Hepatic stellate cell (primary cell): ENCODE measurements at regions not wholly inside any gene's neighbourhood (a gene's known extent, or its start where the extent isn't known, plus 50 kb on each side); places are given as distances from the start of the nearest gene placed in this dataset.
"Not testable (repeated sequence)": the region's sequence is repeated elsewhere in the genome, so short reads cannot be mapped to it uniquely, and the experiment has no call there.

Experiments
- DNase-seq: peaks from one replicate; pipeline ENCODE4 v3.0.0; 2011; ENCODE audit warnings: low spot score

DNA sequence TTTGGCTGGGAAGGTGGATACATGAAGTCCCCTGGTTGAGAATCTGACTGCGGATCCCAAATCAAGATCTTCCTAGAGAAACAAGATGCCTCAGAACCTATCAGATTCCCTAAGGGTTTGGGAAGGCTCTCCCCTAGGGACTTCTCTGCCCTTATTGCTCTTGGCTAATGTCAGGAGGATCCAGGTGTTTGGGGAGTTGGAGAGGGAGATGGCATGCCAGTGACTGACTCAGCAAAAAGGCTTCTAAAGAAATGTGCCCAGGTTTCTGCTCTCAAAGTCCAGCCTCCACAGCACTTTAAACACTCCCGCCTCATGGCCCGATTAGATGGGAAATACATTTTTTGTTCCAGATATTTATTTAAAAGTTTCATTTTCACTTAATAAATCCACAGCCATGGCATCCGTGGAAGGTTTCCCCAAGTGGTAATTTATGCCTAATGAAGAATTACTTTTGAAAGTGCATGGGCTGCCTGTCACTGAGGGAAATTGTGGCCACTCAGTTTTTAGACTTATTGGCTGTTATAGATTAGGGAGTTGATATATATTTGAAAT, 156.4 kb downstream of the OSR1 start:
- DNase-seq = no peak

DNA sequence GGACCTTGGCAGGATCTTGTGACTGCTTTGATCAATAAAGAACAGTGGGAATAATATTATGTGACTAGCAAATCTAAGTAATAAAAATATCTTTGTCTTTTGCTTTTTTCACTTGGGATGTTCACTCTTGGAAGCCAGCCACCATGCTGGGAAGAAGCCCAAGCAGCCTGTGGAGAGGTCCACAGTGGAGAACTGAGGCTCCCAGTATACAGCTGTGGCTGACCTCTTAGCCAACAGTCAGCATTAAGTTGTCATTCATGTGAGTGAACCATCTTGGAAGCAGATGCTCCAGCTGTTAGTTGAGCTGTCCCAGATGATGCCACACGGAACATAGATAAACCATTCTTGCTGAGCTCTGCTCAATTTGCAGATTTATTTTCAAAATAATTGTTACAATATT, 160.0 kb downstream of the OSR1 start:
- no peak for DNase-seq

DNA sequence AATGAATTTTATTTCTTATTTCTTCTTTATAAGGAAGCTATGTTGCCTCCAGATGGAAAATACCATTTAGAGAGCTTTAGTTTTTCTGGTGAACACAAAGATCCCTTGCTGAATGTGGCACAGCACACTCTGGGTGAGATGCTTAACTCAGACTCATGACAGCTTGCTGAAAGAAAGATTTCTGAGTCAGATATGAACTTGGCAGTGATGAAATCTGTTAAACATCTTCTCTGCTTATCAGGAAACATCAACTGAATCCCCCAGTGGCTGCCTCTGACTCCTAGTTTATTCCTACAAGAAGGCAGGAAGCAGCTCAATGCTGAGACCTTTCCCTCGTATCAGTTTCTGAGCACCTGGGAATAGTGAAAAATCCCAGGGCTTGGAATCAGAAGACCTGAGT, 162.8 kb downstream of the OSR1 start:
- no peak for DNase-seq

DNA sequence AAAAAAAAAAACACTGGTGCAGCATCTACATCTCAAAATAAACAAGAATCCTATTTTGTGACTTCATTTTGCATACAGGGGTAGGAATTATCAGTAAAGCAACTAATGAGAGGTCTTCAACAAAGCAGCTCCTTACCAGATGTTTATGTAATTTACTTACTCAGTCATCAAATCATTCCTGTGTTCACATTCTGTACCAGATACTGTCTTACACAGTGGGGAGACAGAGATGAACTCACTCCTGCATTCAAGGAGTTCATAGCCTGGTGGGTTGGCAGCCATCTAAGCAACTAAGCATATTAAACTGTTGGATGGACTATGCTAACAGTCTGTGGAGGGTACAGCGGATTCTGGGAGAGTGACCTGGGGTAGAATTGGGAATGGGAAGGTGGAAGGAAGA, 169.0 kb downstream of the OSR1 start:
- DNase-seq = no peak

DNA sequence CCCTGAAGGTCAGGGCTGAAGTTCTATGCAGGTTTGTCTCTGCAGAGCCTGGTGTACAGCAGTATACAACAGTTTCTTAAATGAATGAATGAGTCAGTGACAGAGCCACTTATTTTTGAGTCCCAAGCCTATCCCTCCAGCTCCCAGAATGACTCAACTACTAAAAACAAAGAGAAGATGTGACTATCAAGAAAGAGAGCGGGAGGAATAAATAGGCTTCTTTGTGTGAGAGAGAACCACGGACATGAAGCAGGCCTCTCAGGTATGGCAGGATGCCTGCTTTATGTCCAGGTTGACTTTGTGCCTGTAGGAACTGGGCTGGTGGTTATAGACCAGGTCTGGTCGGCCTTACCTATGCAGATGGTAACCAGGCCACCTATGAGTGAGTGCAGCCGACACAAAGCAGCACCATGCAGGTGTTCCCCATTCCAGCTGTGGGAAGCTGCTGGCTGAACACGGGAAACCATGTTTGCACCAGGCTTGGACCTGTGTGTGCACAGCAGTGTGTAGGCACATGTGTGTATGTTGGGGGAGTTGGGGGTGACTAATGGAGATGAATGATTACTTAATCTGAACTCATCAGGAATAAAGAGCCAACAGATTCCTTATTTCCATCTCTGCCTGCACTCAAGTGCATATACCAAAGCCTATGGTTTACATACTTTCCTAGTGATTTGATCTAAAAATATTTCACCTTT, 171.0 kb downstream of the OSR1 start:
- peak; percentile 37 for DNase-seq

DNA sequence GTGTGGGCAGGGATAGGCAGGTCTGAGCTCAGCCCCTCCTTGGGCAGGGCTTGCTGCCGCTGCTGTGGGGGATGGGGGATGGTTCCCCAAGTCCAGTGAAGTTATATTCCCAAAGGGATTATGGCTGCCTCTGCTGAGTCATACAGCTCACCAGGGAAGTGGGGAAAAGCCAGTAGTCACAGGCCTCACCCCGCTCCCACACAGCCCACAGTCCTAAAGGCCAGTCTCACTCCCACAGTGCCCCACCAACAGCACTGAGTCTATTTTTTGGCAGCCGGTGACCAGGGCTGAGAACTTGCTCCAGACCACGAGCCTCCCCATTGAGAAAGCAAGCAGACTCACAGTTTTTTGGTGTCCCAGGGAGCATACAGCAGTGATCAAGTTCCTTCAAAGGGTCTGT, 173.3 kb downstream of the OSR1 start:
- no peak for DNase-seq

DNA sequence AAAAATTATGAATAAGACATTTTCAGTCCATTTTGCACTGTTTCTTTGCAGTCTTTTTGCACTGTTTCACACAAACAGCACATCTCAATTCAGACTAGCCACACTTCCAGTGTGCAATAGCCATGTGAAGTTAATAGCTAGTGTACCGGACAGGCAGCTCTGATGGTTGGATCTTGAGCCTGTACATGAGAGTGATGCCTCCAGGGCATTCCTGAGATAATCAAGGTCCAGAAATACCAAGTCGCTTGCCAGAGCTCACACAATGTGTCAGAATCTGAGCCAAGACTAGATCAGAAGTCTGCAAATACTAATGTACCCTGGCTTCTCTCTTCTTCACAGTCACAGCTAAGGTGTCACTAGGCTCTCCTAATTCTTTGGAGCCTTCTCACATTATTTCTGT, 180.2 kb downstream of the OSR1 start:
- DNase-seq = no peak

DNA sequence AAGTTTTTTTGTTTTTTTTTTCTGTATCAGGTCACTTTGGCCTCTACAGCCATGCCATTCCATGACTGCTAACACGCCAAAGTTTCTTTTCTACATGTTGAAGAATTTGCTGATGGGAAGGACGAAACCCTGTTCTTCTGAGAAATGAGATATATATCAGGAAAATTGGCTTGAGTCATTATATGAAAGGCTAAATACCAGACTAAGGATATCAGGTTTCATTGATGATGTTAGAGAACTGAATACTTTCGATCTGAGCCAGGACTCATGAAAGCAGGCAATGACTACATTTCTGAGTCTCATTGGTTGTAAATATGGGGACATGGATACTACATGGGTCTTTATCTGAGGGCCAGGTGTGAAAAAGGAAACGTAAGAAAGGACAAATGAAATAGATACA, 181.4 kb downstream of the OSR1 start:
- no peak for DNase-seq

DNA sequence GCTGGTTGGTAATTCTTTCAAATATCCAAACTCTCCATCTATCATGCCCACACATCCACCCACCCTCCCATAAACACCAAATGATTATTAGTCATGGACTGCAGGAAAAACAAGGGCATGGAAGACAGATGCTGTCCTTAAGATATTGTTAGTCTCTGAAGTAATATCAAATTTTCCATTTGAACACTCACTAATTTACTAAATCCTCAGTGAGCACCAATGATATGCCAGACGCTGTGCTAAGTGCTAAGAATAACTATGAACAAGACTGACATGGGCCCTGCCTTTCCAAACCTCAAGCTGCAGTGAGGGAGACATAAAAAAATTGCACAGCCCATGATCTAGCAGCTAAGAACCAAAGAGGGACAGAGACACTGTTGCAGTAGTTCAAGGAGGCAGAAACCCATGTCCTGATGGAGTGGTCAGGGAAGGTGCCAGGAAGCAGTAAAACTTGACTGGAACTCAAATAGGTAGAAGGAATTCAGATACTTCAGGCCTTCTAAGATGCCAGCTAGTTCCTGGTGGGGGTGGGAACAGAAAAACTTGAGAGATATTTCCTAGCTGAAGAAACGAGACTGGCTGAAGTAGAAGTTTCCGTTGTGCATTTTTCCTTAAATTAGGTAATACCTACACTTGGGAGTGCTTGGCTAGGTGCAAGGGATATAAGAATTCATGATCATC, 182.1 kb downstream of the OSR1 start:
- no peak for DNase-seq

DNA sequence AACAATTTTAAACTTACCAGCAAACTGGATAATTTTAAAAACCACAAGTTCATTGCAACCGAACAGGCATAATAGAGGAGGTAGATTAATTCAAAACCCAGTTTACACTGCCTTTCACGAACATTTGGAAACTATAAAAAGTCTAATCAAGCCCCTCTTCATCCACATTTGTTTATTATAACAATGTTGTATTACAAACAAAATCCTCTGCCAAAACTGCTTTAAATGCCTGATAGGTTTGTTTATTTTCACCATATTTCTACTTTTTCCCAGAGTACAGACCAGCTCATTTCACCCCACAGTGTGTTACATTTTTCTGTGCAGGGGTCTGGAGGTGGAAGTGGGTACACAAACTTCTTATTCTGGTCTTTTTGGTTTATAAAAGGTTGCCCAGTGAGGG, 184.2 kb downstream of the OSR1 start:
- no peak for DNase-seq

DNA sequence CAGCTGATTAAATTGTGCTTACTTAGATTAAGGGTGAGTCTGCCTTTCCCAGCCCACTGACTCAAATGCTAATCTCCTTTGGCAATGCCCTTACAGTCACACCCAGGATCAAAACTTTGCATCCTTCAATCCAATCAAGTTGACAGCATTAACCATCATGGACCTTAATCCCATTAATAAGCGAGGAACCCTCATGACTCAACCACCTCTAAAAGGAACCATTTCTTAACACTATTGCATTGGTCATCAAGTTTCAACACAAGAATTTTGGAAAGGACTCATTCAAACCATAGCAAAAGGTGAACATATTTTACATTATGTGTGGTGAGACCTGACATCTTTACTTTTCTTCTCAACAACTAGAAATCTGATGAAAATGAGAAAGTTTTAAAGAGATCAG, 187.0 kb downstream of the OSR1 start:
- DNase-seq = no peak

DNA sequence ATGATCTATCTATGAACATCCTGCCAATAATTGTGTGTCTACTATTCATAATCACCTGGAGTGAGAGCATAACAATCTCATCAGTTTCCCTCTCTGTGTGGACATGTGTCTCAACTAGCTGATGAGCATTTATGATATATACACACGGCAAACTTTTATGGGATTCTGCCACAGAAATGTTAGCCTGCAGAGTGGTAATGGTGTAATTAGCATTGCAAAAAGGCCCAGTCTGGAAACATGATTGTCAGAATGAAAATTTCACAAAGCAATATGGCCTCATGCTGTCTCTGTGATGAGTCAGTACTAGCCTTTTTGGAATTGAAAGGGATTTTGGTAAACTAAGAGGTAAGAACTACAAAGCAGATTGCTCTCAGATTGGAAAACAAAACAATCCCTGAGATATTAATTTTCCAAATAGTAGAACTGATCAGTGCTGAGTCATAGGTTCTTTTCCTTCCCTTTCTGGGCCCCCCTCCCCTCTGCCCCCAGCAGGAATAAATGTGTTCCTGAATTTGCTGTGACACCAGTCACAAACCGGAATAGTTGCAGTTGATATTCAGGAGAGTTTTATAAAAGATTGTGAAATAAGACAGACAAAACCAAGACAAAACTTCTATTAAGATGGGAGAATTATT, 189.2 kb downstream of the OSR1 start:
- no peak for DNase-seq

DNA sequence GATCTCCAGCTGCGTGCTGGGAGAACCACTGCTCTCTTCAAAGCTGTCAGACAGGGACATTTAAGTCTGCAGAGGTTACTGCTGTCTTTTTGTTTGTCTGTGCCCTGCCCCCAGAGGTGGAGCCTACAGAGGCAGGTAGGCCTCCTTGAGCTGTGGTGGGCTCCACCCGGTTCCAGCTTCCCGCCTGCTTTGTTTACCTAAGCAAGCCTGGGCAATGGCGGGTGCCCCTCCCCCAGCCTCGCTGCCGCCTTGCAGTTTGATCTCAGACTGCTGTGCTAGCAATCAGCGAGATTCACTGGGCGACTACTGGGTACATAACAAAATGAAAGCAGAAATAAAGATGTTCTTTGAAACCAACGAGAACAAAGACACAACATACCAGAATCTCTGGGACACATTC, 194.3 kb downstream of the OSR1 start:
- DNase-seq = not testable (repeated sequence)

DNA sequence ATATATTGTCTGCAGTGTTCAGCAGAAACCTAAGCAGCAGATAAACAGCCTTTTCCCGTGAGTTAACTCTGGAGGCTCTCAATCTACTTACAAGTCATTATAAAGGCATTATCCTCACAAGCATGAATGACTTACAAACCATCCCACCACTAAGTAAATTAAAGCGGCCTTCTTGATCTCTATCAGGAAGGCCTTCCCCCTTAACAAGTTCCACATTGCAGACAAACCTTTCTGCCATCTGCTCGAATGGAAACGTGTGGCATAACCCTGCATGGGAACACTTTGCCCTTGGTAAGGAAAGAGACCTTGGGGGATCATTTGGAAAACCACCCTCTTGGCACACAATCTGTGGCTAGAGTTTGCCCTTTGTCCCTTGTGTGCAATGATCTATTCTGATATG, 199.5 kb downstream of the OSR1 start:
- DNase-seq = no peak

DNA sequence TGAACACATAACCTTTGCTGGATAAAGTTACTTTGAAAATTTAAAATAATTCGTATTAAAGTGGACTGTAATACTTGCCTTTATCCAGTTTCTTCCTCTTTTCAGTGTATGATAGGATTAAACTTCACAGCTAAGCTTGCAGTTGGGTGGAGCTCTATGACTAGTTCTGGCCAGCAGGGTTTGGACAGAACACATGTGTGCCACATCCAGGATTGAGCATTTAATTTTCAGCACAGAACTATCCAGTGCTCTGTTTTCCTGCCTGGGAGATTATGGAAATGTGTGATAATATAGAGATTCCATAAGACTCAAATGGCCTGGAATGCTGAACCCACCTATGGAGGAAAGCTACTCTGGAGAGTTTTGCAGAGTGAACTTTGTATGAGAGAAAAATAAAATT, 200.2 kb downstream of the OSR1 start:
- no peak for DNase-seq

DNA sequence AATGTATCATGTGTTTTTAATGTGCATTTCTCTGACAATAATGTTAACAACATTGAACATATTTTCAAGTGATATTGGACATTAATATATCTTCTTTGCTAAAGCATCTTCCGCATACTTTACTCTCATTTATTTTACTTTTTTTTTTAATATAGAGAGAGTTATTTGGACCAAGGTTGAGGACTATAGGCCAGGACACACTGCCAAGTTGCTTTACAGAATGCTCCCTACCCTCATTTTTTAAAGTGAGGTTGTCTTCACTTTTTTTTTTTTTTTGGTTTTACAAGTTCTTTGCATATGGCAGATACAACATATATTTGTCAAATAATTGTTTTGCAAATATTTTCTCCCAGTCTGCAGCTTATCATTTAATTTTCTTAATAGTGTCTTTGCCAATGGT, 201.8 kb downstream of the OSR1 start:
- no peak for DNase-seq

DNA sequence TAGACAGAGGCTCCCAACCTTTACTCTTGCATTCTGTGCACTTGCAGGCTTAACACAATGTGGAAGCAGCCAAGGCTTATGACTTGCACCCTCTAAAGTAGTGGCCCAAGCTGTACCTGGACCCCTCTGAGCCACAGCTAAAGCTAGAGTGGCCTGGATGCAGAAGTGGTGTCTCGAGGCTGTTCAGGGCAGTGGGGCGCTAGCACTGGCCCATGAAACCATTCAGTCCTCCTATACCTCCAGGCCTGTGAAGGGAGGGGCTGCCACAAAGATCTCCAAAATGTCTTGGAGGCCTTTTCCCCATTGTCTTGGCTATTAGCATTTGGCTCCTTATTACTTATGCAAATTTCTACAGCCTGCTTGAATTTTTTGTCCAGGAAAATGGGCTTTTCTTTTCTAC, 207.7 kb downstream of the OSR1 start:
- DNase-seq = no peak

DNA sequence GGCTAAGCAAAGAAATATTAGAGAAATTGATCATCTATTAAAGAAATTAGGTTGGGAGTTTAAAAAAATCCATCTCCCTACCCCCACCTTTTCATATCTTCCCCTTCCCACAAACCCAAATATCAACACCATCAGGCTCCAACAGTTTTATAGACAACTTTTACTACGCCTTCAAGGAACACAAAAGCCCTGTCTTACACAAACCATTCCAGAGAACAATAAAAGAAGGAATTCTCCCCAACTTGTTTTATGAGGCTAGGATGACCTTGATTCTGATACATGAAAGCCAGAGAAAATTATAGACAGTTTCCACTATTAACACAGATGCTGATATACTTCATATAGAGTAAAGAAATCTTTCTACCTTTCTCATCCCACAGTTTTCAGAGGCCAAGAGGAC, 211.6 kb downstream of the OSR1 start:
- DNase-seq = no peak

DNA sequence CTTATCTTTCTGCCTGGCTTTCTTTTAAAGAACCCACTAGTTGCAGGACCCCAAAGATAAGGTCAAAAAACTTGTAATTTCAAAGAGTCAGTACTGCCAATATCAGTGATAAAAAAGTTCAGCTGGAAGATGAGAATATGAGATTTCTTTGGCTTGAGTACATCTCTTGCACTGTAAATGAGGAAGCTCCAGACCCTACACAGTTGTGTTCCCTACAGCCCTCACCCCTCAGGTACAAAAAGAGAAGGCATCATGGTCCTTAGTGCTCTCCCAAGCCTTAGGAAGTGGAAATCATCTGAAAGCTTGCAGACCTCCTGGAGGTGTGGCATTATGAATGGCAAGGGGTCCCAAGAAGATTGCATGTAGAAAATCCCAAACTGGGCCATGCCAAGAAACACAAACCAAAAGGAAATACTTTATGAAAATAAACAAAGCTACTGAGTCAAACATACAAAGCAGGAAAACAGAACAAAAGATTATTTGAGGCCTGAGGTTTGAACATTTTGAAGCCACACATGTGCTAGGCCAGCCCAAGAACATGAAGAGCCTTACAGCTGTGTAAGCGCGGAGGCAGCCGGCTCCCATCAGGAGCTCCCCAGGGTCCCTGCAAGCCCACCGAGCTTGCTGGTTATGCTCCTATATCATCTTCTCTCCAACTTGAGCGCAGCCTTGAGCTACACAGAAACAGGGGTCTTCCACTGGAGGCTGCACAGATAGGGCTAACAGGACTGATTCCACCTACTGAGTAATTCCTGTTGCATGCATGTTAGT, 217.0 kb downstream of the OSR1 start:
- DNase-seq = no peak

DNA sequence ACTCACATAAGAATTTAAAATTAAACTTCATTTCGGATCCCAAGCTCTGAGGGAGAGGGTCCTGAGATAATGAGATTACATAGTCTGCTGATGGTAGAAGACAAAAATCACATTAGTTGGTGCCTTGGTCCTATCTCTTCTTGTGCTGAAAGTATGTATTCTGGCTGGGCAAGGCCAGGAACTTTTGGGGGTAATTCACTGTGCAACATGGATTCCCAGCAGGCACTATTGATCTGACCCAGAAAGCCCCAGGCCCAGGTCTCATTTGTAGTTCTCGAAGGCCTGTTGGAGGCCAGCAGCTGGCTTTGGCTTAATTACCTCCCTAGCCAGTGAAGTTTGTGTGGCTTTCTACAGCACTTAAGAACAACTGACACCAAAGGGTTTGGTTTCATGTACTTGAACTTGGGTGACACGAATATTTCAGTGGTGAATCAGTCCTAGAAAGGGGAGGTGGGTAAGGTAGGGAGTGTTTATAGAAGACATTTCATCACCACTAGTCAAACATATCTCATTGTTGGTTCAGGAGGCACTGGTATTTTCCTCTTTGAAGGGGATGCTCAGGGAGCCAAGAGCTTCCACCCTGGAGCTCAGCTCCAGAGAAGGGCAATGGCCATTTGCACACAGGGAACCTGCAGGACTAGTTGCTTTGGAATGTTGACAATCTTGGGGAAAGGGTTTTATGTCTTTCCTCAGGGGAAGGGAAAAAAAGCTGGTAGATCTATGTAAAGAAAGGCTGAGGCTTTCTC, 217.8 kb downstream of the OSR1 start:
- peak; percentile 71 for DNase-seq

DNA sequence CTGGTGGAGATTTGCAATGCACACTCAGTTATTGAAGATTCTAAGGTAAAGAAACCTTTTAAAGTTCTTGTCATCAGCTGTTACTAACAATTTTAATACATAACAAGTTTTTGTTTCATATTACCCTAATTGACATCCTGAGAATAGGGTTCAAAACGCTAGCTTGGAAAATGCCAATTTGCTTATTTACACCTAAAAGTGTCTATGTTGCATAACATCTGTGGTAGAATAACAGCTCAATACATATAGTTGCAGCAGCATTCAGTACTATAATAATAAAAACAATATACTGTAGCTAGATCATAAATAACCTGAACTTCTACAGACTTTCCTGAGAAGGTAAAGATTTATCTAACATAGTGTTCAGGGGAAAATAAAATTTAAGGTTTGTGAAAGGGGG, 219.0 kb downstream of the OSR1 start:
- no peak for DNase-seq

DNA sequence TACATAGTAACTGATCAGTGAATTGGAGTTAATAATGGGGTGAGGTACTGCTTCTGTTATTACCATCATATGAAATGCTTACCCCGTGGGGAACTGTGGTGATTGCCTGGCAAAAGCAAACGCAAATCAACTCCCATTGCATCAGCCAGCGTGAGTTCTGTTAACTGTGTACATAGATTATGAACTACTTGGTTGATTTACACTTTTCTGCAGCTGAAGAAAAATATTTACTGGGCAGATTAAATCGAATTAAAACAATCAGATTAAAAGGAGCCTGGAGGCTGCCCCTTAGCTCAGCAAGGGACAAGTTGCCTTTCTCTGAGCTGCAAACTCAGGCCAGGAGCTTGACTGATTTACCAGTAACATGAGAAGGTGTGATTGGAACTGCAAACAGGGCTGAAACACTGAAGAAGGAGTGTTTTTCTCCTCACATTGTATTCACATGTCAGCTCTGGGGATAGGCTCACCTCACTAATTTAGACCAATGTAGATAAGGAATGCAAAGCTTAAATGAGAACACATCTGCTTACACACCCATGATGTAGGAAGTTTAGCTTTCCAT, 220.1 kb downstream of the OSR1 start:
- DNase-seq = no peak
